K562 (cell line): ENCODE measurements at regions not wholly inside any gene's neighbourhood (a gene's known extent, or its start where the extent isn't known, plus 50 kb on each side); places are given as distances from the start of the nearest gene placed in this dataset.
"Not testable (repeated sequence)": the region's sequence is repeated elsewhere in the genome, so short reads cannot be mapped to it uniquely, and the experiment has no call there.

ENCODE experiments used
- ATAC-seq: fragments of 200-7000 bp; cut with Tn5 transposase; 3 replicates; pipeline ENCODE4 v1.9.1; 2020; ENCODE audit warnings: moderate library complexity
- BruUV-seq: library from RNA; stranded (reverse); fragments of 400-500 nt; replicated peaks from 2 replicates; lab custom pipeline; 2021; lab: Mats Ljungman, UMichigan
- CTCF ChIA-PET: fragments of 300-600 bp; formaldehyde crosslinking; extraction: SDS; loops from one replicate; lab custom pipeline; 2021; ENCODE audit warnings: low intra/inter-chr PET ratio; lab: Yijun Ruan, JAX
- POLR2A ChIA-PET: fragments of 300-600, 350-650 bp; sonication (Branson Sonifier 250); formaldehyde crosslinking; extraction: SDS; loops from one replicate; lab custom pipeline; 2021; ENCODE audit warnings: antibody characterized with exemption, inconsistent platforms; lab: Yijun Ruan, JAX
- DNase-seq, 4 experiments: peaks; one replicate each; pipeline versions ENCODE4 v3.0.0 to v3.0.0-alpha.2; 2011 to 2018; ENCODE audit warnings: low spot score in 3 of 4, mixed read lengths in 3 of 4; ENCODE audit errors: extremely low read depth in 1 of 4
- FAIRE-seq: peaks from 2 replicates; lab custom pipeline; 2011; peaks lifted over from hg19 to GRCh38; lab: Jason Lieb, UNC
- H2AFZ ChIP-seq: 2 replicates; pipeline ENCODE4 v1.6.0; 2011; ENCODE audit warnings: low read depth, low read length, control low read depth, inconsistent platforms
- H3K27ac ChIP-seq: fragments of 200-600 bp; 3 replicates; pipeline ENCODE4 v1.8.0; 2011; ENCODE audit warnings: low read depth, mild to moderate bottlenecking, control low read depth, inconsistent platforms, low read length, moderate library complexity, mixed read lengths; ENCODE audit errors: extremely low read depth
- H3K27me3 ChIP-seq, 2 experiments: fragments of 300-600 bp in 1 of 2; 2 replicates in 1 of 2; 3 replicates in 1 of 2; pipeline versions ENCODE4 v1.6.0 to v1.8.0; 2011; ENCODE audit warnings: inconsistent platforms in 2 of 2, low read length in 2 of 2, mild to moderate bottlenecking in 1 of 2, mixed read lengths in 1 of 2, moderate library complexity in 1 of 2; ENCODE audit not compliant: control insufficient read depth in 2 of 2, insufficient read depth in 2 of 2
- H3K36me3 ChIP-seq: fragments of 300-600 bp; 3 replicates; pipeline ENCODE4 v1.8.0; 2011; ENCODE audit warnings: mild to moderate bottlenecking, low read length, inconsistent platforms; ENCODE audit not compliant: control insufficient read depth, insufficient read depth
- H3K4me1 ChIP-seq, 2 experiments: fragments of 200-600 bp in 1 of 2; replicated peaks in 1 of 2; 2 replicates in 1 of 2; 3 replicates in 1 of 2; pipeline versions ENCODE4 v1.5.1 to v1.8.0; 2011; ENCODE audit warnings: inconsistent platforms in 2 of 2, low read length in 2 of 2, mild to moderate bottlenecking in 1 of 2, mixed read lengths in 1 of 2, moderate library complexity in 1 of 2; ENCODE audit not compliant: control insufficient read depth in 2 of 2, insufficient read depth in 2 of 2
- H3K4me2 ChIP-seq: 2 replicates; pipeline ENCODE4 v1.6.1; 2011; ENCODE audit warnings: low read length, control low read depth, inconsistent platforms, mixed read lengths; ENCODE audit not compliant: insufficient read depth
- H3K4me3 ChIP-seq: fragments of 200-600 bp; sonication (generic), shearing (Covaris generic); 2 replicates; pipeline ENCODE4 v1.5.1; 2016; ENCODE audit warnings: control low read depth, inconsistent platforms
- H3K79me2 ChIP-seq: fragments of 200-600 bp; 3 replicates; pipeline ENCODE4 v1.8.0; 2011; ENCODE audit warnings: low read length, inconsistent platforms; ENCODE audit not compliant: control insufficient read depth, insufficient read depth
- H3K9ac ChIP-seq, 2 experiments: 2 replicates each; pipeline versions ENCODE4 v1.6.0 to v1.6.1; 2011; ENCODE audit warnings: low read depth in 2 of 2, low read length in 2 of 2, control low read depth in 1 of 2, inconsistent platforms in 1 of 2, mild to moderate bottlenecking in 1 of 2, mixed read lengths in 1 of 2; ENCODE audit not compliant: insufficient read depth in 1 of 2
- H3K9me1 ChIP-seq: one replicate; pipeline ENCODE4 v1.6.0; 2011; ENCODE audit warnings: inconsistent platforms, mild to moderate bottlenecking, low read length, moderate library complexity; ENCODE audit not compliant: control insufficient read depth, insufficient read depth
- H3K9me3 ChIP-seq: replicated peaks from 2 replicates; pipeline ENCODE4 v1.5.1; 2011; ENCODE audit warnings: low read depth, low read length, inconsistent platforms; ENCODE audit not compliant: control insufficient read depth, insufficient read depth
- H4K20me1 ChIP-seq: replicated peaks from 2 replicates; pipeline ENCODE4 v1.6.1; 2011; ENCODE audit warnings: low read length, inconsistent platforms, mixed read lengths; ENCODE audit not compliant: control insufficient read depth, insufficient read depth
- HEY1 ChIP-seq: fragments of 250-450 bp; sonication (Bioruptor Pico); IDR thresholded peaks from 2 replicates; pipeline ENCODE4 v1.5.0; 2020; ENCODE audit warnings: mild to moderate bottlenecking, moderate library complexity, borderline replicate concordance
- MCM5 ChIP-seq: fragments of 450-650 bp; IDR thresholded peaks from 2 replicates; pipeline ENCODE4 v1.6.1; 2016; ENCODE audit warnings: low read depth
- PTBP1 ChIP-seq: fragments of 200-400 bp; formaldehyde crosslinking; IDR thresholded peaks from 2 replicates; pipeline ENCODE4 v1.6.1; 2017; ENCODE audit warnings: low read depth, low read length
- RFX5 ChIP-seq: IDR thresholded peaks from 2 replicates; pipeline ENCODE4 v1.6.1; 2011; ENCODE audit warnings: low read depth, mild to moderate bottlenecking, improper control_type of control experiment, low read length
- SMARCB1 ChIP-seq: IDR thresholded peaks from 2 replicates; pipeline ENCODE4 v1.6.1; 2011; ENCODE audit warnings: improper control_type of control experiment, low read depth; ENCODE audit not compliant: insufficient read length
- SUPT5H ChIP-seq: fragments of 450-650 bp; IDR thresholded peaks from 2 replicates; pipeline ENCODE4 v1.6.1; 2016
- TAF15 ChIP-seq: fragments of 200-400 bp; formaldehyde crosslinking; IDR thresholded peaks from 2 replicates; pipeline ENCODE4 v1.6.1; 2017; ENCODE audit warnings: mild to moderate bottlenecking, low read depth, low read length, moderate library complexity
- TEAD2 ChIP-seq: fragments of 450-650 bp; IDR thresholded peaks from 2 replicates; pipeline ENCODE4 v1.6.1; 2016; ENCODE audit warnings: missing genetic modification characterization, control low read depth, missing compliant biosample characterization
- ZBED1 ChIP-seq: IDR thresholded peaks from 2 replicates; pipeline ENCODE4 v1.6.1; 2014
- ZNF146 ChIP-seq: IDR thresholded peaks from one replicate; pipeline ENCODE4 v1.6.1; 2018; ENCODE audit warnings: missing compliant biosample characterization; ENCODE audit not compliant: unreplicated experiment
- ZNF76 ChIP-seq: fragments of 250-450 bp; sonication (Bioruptor Pico); IDR thresholded peaks from 2 replicates; pipeline ENCODE4 v1.4.0; 2020; ENCODE audit warnings: mild to moderate bottlenecking, moderate library complexity, borderline replicate concordance
- ZNF764 ChIP-seq: fragments of 250-450 bp; sonication (Bioruptor Pico); IDR thresholded peaks from 2 replicates; pipeline ENCODE4 v1.4.0; 2020; ENCODE audit warnings: low read depth, mild to moderate bottlenecking, moderate library complexity
- WGBS: fragments of 100-300 bp; shearing (Covaris generic); methylation state at CpG from one replicate; pipeline ENCODE4 v1.1.6; 2016; ENCODE audit warnings: low coverage, mixed read lengths; ENCODE audit not compliant: insufficient coverage; ENCODE audit errors: missing lambda C conversion rate; 5-methylcytosine and 5-hydroxymethylcytosine counted together
- in situ Hi-C: fragments of 300-500 bp; cut with MboI; formaldehyde crosslinking; loops from 4 replicates; pipeline ENCODE4 v1.15.0; 2018; ENCODE audit warnings: inconsistent platforms, mixed read lengths
- intact Hi-C: fragments of 100-400 bp; cut with micrococcal nuclease; formaldehyde crosslinking; loops from 2 replicates; pipeline ENCODE4 v1.14.2; 2022
- TF ChIP-seq, protein P1 (sequence below): IDR thresholded peaks from 2 replicates; pipeline ENCODE4 v1.6.1; 2012; ENCODE audit warnings: low read depth, low read length, improper control_type of control experiment, borderline replicate concordance
- TF ChIP-seq, protein P2 (sequence below): fragments of 150-350 bp; conservative IDR thresholded peaks from 2 replicates; pipeline ENCODE4 v1.6.1; 2014; ENCODE audit warnings: low read length

DNA sequence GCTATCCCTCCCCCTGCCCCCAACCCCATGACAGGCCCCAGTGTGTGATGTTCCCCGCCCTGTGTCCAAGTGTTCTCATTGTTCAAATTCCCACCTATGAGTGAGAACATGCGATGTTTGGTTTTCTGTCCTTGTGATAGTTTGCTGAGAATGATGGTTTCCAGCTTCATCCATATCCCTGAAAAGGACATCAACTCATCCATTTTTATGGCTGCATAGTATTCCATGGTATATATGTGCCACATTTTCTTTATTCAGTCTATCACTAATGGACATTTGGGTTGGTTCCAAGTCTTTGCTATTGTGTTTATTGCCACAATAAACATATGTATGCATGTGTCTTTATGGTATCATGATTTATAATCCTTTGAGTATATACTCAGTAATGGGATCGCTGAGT, 140.2 kb upstream of the SLC35F3 start:
- H3K4me2 ChIP-seq, DNase-seq, CTCF ChIA-PET, H4K20me1 ChIP-seq, H3K27ac ChIP-seq, H2AFZ ChIP-seq, FAIRE-seq, H3K9ac ChIP-seq, BruUV-seq, H3K9me3 ChIP-seq, H3K36me3 ChIP-seq, H3K4me3 ChIP-seq, ATAC-seq, intact Hi-C loops, H3K79me2 ChIP-seq, H3K27me3 ChIP-seq, H3K9me1 ChIP-seq, H3K4me1 ChIP-seq, in situ Hi-C loops: not testable (repeated sequence)
- peak; percentile 71 for TF ChIP-seq ZNF146 (CRISPR knock-in tag)
- 36% methylated on average over 3 of the region's 3 CpGs for WGBS
- POLR2A ChIA-PET = interaction anchor here (0.9 kb wide), 1 partner anchor 29 kb away, joined by 3 read pairs; no protein-coding TSS in a partner anchor

DNA sequence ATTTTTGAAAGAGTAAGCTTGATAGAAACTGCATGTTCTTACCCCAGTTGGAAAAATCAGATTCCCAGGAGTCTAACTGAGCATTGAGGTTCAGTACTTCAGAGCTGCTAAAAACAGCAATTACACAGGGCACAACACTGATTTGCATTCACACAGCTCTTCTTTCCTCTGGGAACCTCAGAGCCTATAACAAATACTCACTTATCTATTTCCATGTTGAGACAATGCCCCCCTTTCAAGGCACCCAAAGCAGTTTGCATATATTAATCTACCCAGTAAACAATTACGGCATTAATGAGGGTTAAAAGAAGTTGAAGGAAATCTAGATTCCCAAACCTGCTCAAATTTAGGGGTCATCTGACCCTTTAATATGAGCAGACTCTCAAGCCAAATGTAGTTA, 126.9 kb upstream of the SLC35F3 start:
- Histone ChIP-seq H3K9me3 (peaks cover 3% of the 10 kb centered on the region; the same call in 1 of the 2 replicates), H3K79me2 (no peaks in the 10 kb centered on the region), H3K4me3 (no peak overlapping the region), H3K27me3 (no peaks in the 10 kb centered on the region), H3K9ac (no peak overlapping the region), H3K36me3 (no peaks in the 10 kb centered on the region), H3K27ac (no peak overlapping the region), H4K20me1 (no peaks in the 10 kb centered on the region), H2AFZ (no peak overlapping the region), H3K9me1 (no peaks in the 10 kb centered on the region), H3K4me2 (no peak overlapping the region), H3K4me1 (no peaks in the 10 kb centered on the region)
- FAIRE-seq (no peak), DNase-seq (no peak), ATAC-seq (no peak)
- intact Hi-C loops (no loop called here), in situ Hi-C loops (no loop called here)
- CTCF ChIA-PET = no interaction called here
- WGBS = 5% methylated on average over 1 of the region's 1 CpG
- POLR2A ChIA-PET = interaction anchor here (1.0 kb wide), 1 partner anchor 164 kb away, joined by 3 read pairs; no protein-coding TSS in a partner anchor
- no TSS peak for BruUV-seq
- no peak for TF ChIP-seq HEY1 (CRISPR knock-in tag)
- TF ChIP-seq ZBED1 = no peak
- no peak for TF ChIP-seq RFX5
- TF ChIP-seq TEAD2 = no peak
- no peak for TF ChIP-seq SMARCB1
- no peak for TF ChIP-seq ZNF764 (CRISPR knock-in tag)
- TF ChIP-seq ZNF76 (CRISPR knock-in tag) = no peak
- TF ChIP-seq, protein P1, sequence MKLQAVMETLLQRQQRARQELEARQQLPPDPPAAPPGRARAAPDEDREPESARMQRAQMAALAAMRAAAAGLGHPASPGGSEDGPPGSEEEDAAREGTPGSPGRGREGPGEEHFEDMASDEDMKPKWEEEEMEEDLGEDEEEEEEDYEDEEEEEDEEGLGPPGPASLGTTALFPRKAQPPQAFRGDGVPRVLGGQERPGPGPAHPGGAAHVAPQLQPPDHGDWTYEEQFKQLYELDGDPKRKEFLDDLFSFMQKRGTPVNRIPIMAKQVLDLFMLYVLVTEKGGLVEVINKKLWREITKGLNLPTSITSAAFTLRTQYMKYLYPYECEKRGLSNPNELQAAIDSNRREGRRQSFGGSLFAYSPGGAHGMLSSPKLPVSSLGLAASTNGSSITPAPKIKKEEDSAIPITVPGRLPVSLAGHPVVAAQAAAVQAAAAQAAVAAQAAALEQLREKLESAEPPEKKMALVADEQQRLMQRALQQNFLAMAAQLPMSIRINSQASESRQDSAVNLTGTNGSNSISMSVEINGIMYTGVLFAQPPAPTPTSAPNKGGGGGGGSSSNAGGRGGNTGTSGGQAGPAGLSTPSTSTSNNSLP = no peak
- no peak for TF ChIP-seq SUPT5H
- no peak for TF ChIP-seq MCM5
- no peak for TF ChIP-seq PTBP1
- no peak for TF ChIP-seq TAF15
- TF ChIP-seq, protein P2, sequence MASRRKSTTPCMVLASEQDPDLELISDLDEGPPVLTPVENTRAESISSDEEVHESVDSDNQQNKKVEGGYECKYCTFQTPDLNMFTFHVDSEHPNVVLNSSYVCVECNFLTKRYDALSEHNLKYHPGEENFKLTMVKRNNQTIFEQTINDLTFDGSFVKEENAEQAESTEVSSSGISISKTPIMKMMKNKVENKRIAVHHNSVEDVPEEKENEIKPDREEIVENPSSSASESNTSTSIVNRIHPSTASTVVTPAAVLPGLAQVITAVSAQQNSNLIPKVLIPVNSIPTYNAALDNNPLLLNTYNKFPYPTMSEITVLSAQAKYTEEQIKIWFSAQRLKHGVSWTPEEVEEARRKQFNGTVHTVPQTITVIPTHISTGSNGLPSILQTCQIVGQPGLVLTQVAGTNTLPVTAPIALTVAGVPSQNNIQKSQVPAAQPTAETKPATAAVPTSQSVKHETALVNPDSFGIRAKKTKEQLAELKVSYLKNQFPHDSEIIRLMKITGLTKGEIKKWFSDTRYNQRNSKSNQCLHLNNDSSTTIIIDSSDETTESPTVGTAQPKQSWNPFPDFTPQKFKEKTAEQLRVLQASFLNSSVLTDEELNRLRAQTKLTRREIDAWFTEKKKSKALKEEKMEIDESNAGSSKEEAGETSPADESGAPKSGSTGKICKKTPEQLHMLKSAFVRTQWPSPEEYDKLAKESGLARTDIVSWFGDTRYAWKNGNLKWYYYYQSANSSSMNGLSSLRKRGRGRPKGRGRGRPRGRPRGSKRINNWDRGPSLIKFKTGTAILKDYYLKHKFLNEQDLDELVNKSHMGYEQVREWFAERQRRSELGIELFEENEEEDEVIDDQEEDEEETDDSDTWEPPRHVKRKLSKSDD = no peak
